GM12878 (cell line): ENCODE measurements at regions not wholly inside any gene's neighbourhood (a gene's known extent, or its start where the extent isn't known, plus 50 kb on each side); places are given as distances from the start of the nearest gene placed in this dataset.

Source experiments
- ATAC-seq: fragments of 200-7000 bp; cut with Tn5 transposase; 3 replicates; pipeline ENCODE4 v1.9.1; 2020; ENCODE audit warnings: mild to moderate bottlenecking, moderate library complexity
- BruUV-seq: library from RNA; stranded (reverse); fragments of 400-500 nt; replicated peaks from 2 replicates; lab custom pipeline; 2021; lab: Mats Ljungman, UMichigan
- CTCF ChIA-PET: fragments of 300-600 bp; sonication (Branson Sonifier 250); formaldehyde crosslinking; extraction: SDS; loops from one replicate; lab custom pipeline; 2021; ENCODE audit warnings: inconsistent platforms; lab: Yijun Ruan, JAX
- POLR2A ChIA-PET: fragments of 350-600 bp; formaldehyde crosslinking; extraction: SDS; loops from one replicate; lab custom pipeline; 2021; ENCODE audit warnings: inconsistent platforms; lab: Charles Lee
- RAD21 ChIA-PET: fragments of 300-600 bp; sonication (Branson Sonifier 250); formaldehyde crosslinking; loops from one replicate; lab custom pipeline; 2023; ENCODE audit warnings: antibody characterized with exemption; ENCODE audit not compliant: unreplicated experiment; lab: Charles Lee
- SMC1A ChIA-PET: fragments of 300-600 bp; sonication (Branson Sonifier 250); formaldehyde crosslinking; loops from one replicate; lab custom pipeline; 2023; ENCODE audit not compliant: unreplicated experiment, uncharacterized antibody; lab: Charles Lee
- DNase-seq: peaks from one replicate; pipeline ENCODE4 v3.0.0-alpha.2; 2011; ENCODE audit warnings: low read depth, low spot score
- FAIRE-seq: peaks from 3 replicates; lab custom pipeline; 2011; peaks lifted over from hg19 to GRCh38; lab: Jason Lieb, UNC
- H2AFZ ChIP-seq: 2 replicates; pipeline ENCODE4 v1.6.0; 2011; ENCODE audit warnings: low read depth, low read length, control low read depth; ENCODE audit not compliant: control insufficient read depth
- H3K27ac ChIP-seq: 2 replicates; pipeline ENCODE4 v1.5.1; 2011; ENCODE audit warnings: control low read depth; ENCODE audit not compliant: control insufficient read depth, insufficient read depth
- H3K27me3 ChIP-seq, 2 experiments: replicated peaks in 1 of 2; 2 replicates each; pipeline versions ENCODE4 v1.6.0 to v1.6.1; 2011; ENCODE audit warnings: low read length in 1 of 2; ENCODE audit not compliant: control insufficient read depth in 2 of 2, insufficient read depth in 2 of 2
- H3K36me3 ChIP-seq, 2 experiments: 2 replicates each; pipeline ENCODE4 v1.5.1; 2011; ENCODE audit warnings: low read length in 1 of 2; ENCODE audit not compliant: control insufficient read depth in 2 of 2, insufficient read depth in 2 of 2
- H3K4me1 ChIP-seq: 2 replicates; pipeline ENCODE4 v1.6.1; 2011; ENCODE audit warnings: mild to moderate bottlenecking, low read length, moderate library complexity, mixed read lengths; ENCODE audit not compliant: control insufficient read depth, insufficient read depth
- H3K4me2 ChIP-seq: 2 replicates; pipeline ENCODE4 v1.6.0; 2011; ENCODE audit warnings: control low read depth; ENCODE audit not compliant: control insufficient read depth, insufficient read depth
- H3K4me3 ChIP-seq: fragments of 200-600 bp; sonication (generic); 2 replicates; pipeline ENCODE4 v1.5.1; 2016
- H3K79me2 ChIP-seq: 2 replicates; pipeline ENCODE4 v1.6.0; 2011; ENCODE audit warnings: low read length; ENCODE audit not compliant: control insufficient read depth, insufficient read depth
- H3K9ac ChIP-seq: 2 replicates; pipeline ENCODE4 v1.8.0; 2011; ENCODE audit warnings: low read length, control low read depth, mixed read lengths; ENCODE audit not compliant: control insufficient read depth, insufficient read depth
- H3K9me3 ChIP-seq: replicated peaks from 3 replicates; pipeline ENCODE4 v1.5.1; 2011; ENCODE audit warnings: mild to moderate bottlenecking, low read length; ENCODE audit not compliant: control insufficient read depth, insufficient read depth
- H4K20me1 ChIP-seq: 2 replicates; pipeline ENCODE4 v1.6.0; 2011; ENCODE audit not compliant: control insufficient read depth, insufficient read depth
- ASH2L ChIP-seq: fragments of 300-600, 200-600 bp; sonication (generic); IDR thresholded peaks from 2 replicates; pipeline ENCODE4 v1.6.1; 2017; ENCODE audit warnings: low read depth, mild to moderate bottlenecking, borderline replicate concordance
- E4F1 ChIP-seq: fragments of 450-650 bp; IDR thresholded peaks from 2 replicates; pipeline ENCODE4 v1.6.1; 2018; ENCODE audit warnings: borderline replicate concordance, mild to moderate bottlenecking; ENCODE audit not compliant: partially characterized antibody
- IRF3 ChIP-seq: fragments of 450-650 bp; IDR thresholded peaks from 2 replicates; pipeline ENCODE4 v1.6.1; 2014; ENCODE audit warnings: mild to moderate bottlenecking
- KLF5 ChIP-seq: fragments of 450-650 bp; IDR thresholded peaks from 2 replicates; pipeline ENCODE4 v1.6.1; 2014; ENCODE audit warnings: mild to moderate bottlenecking; ENCODE audit not compliant: partially characterized antibody
- RAD21 ChIP-seq: IDR thresholded peaks from 2 replicates; pipeline ENCODE4 v1.6.1; 2011; ENCODE audit warnings: mild to moderate bottlenecking, low read depth, low read length, moderate library complexity; ENCODE audit not compliant: insufficient read depth
- SP1 ChIP-seq: IDR thresholded peaks from one replicate; pipeline ENCODE4 v1.6.1; 2011; ENCODE audit warnings: low read depth, low read length
- ZNF207 ChIP-seq: fragments of 450-650 bp; IDR thresholded peaks from 2 replicates; pipeline ENCODE4 v1.6.1; 2014; ENCODE audit warnings: antibody characterized with exemption, mild to moderate bottlenecking, borderline replicate concordance
- ZNF687 ChIP-seq: fragments of 450-650 bp; IDR thresholded peaks from 2 replicates; pipeline ENCODE4 v1.6.1; 2017; ENCODE audit warnings: mild to moderate bottlenecking, moderate library complexity
- WGBS: methylation state at CpG from one replicate; pipeline ENCODE4 v1.1.6; 2016; ENCODE audit warnings: low lambda C conversion rate; ENCODE audit not compliant: insufficient replicate concordance, insufficient coverage; ENCODE audit errors: missing lambda C conversion rate; 5-methylcytosine and 5-hydroxymethylcytosine counted together
- in situ Hi-C: fragments of 300-500 bp; cut with MboI; formaldehyde crosslinking; loops from 9 replicates; pipeline ENCODE4 v1.14.3; 2018; ENCODE audit warnings: mixed read lengths
- intact Hi-C: fragments of 100-400 bp; cut with micrococcal nuclease; formaldehyde crosslinking; loops from one replicate; pipeline ENCODE4 v1.14.2; 2022; ENCODE audit not compliant: unreplicated experiment
- TF ChIP-seq, protein P1 (sequence below): fragments of 450-650 bp; formaldehyde crosslinking; IDR thresholded peaks from 2 replicates; pipeline ENCODE4 v1.5.0; 2022; ENCODE audit warnings: mild to moderate bottlenecking, missing genetic modification characterization
- TF ChIP-seq, protein P2 (sequence below): fragments of 450-650 bp; conservative IDR thresholded peaks from 2 replicates; pipeline ENCODE4 v1.6.1; 2017; ENCODE audit warnings: mild to moderate bottlenecking, moderate library complexity

DNA sequence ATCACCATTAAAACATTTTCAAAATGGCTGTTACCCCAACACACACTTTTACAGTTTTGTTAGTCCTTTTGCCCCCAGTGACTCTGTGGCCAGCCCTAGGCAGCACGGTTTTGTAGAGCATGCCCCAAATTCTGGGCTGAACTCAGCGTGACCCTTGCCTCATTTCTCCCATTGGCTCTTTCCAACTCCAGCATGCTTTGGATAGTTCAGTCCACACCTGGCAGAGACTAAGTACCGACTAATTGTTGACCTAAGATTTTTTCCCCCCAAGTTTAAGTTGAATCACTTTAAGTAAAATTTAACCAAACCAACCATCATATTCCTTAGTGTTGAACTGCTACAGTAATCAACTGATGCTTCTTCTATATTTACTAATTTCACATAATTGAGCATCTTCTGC is 62.4 kb upstream of the LRRC8B start:
- POLR2A ChIA-PET, result no interaction called here
- Histone ChIP-seq H3K9ac (no peak overlapping the region), H3K36me3 (no peaks in the 10 kb centered on the region), H4K20me1 (no peaks in the 10 kb centered on the region)
- WGBS, result 15% methylated on average over 3 of the region's 3 CpGs
- TF ChIP-seq ZNF207 (no peak), KLF5 (no peak), RAD21 (no peak), E4F1 (no peak), ASH2L (no peak), ZNF687 (no peak), SP1 (no peak), IRF3 (no peak)
- TF ChIP-seq, protein P1, sequence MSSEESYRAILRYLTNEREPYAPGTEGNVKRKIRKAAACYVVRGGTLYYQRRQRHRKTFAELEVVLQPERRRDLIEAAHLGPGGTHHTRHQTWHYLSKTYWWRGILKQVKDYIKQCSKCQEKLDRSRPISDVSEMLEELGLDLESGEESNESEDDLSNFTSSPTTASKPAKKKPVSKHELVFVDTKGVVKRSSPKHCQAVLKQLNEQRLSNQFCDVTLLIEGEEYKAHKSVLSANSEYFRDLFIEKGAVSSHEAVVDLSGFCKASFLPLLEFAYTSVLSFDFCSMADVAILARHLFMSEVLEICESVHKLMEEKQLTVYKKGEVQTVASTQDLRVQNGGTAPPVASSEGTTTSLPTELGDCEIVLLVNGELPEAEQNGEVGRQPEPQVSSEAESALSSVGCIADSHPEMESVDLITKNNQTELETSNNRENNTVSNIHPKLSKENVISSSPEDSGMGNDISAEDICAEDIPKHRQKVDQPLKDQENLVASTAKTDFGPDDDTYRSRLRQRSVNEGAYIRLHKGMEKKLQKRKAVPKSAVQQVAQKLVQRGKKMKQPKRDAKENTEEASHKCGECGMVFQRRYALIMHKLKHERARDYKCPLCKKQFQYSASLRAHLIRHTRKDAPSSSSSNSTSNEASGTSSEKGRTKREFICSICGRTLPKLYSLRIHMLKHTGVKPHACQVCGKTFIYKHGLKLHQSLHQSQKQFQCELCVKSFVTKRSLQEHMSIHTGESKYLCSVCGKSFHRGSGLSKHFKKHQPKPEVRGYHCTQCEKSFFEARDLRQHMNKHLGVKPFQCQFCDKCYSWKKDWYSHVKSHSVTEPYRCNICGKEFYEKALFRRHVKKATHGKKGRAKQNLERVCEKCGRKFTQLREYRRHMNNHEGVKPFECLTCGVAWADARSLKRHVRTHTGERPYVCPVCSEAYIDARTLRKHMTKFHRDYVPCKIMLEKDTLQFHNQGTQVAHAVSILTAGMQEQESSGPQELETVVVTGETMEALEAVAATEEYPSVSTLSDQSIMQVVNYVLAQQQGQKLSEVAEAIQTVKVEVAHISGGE (CRISPR knock-in tag), result no peak
- TF ChIP-seq, protein P2, sequence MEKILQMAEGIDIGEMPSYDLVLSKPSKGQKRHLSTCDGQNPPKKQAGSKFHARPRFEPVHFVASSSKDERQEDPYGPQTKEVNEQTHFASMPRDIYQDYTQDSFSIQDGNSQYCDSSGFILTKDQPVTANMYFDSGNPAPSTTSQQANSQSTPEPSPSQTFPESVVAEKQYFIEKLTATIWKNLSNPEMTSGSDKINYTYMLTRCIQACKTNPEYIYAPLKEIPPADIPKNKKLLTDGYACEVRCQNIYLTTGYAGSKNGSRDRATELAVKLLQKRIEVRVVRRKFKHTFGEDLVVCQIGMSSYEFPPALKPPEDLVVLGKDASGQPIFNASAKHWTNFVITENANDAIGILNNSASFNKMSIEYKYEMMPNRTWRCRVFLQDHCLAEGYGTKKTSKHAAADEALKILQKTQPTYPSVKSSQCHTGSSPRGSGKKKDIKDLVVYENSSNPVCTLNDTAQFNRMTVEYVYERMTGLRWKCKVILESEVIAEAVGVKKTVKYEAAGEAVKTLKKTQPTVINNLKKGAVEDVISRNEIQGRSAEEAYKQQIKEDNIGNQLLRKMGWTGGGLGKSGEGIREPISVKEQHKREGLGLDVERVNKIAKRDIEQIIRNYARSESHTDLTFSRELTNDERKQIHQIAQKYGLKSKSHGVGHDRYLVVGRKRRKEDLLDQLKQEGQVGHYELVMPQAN, result no peak
- TF ChIP-seq, all 136 proteins: peak for 0
- Histone ChIP-seq H3K27me3 (no peaks in the 10 kb centered on the region; a peak in 2 of 4 replicates), H3K79me2 (no peaks in the 10 kb centered on the region), H3K9me3 (no peaks in the 10 kb centered on the region), H3K4me2 (no peak overlapping the region), H3K4me3 (no peak overlapping the region), H2AFZ (no peak overlapping the region), H3K4me1 (no peaks in the 10 kb centered on the region), H3K27ac (no peak overlapping the region)
- ChIA-PET RAD21 (interaction anchor here (0.7 kb wide), 1 partner anchor 87 kb away, joined by 3 read pairs; no protein-coding TSS in a partner anchor), CTCF (interaction anchor here (0.7 kb wide), 1 partner anchor 16 kb away, joined by 3 read pairs; no protein-coding TSS in a partner anchor), SMC1A (no interaction called here)
- DNase-seq (no peak), ATAC-seq (no peak), FAIRE-seq (no peak)
- BruUV-seq, result no TSS peak
- in situ Hi-C loops (no loop called here), intact Hi-C loops (no loop called here)
